Tibial nerve (tissue), 4 donors: ENCODE measurements at regions not wholly inside any gene's neighbourhood (a gene's known extent, or its start where the extent isn't known, plus 50 kb on each side); places are given as distances from the start of the nearest gene placed in this dataset.

Source experiments
- DNase-seq, 2 donors: peaks; one replicate each; pipeline ENCODE4 v3.0.0-alpha.2; 2019; ENCODE audit warnings: low spot score in 2 of 2
- H3K27ac ChIP-seq, 4 donors: fragments of 200-600 bp; sonication (generic) in 3 of 4; one replicate each; pipeline ENCODE4 v1.5.1; 2017 to 2019; ENCODE audit warnings: mild to moderate bottlenecking in 1 of 4
- H3K27me3 ChIP-seq, 2 donors: fragments of 200-600 bp; sonication (generic) in 1 of 2; one replicate each; pipeline versions ENCODE4 v1.5.1 to v1.6.0; 2017 to 2019
- H3K36me3 ChIP-seq, 3 donors: fragments of 200-600 bp; sonication (generic); one replicate each; pipeline ENCODE4 v1.5.1; 2018 to 2019
- H3K4me1 ChIP-seq, 4 donors: fragments of 200-600 bp; sonication (generic) in 3 of 4; one replicate each; pipeline ENCODE4 v1.5.1; 2017 to 2019
- H3K4me3 ChIP-seq, 4 donors: fragments of 200-600 bp; sonication (generic) in 3 of 4; one replicate each; pipeline ENCODE4 v1.5.1; 2017 to 2019; ENCODE audit warnings: mild to moderate bottlenecking in 1 of 4, moderate library complexity in 1 of 4
- H3K9me3 ChIP-seq, 4 donors: fragments of 200-600 bp; sonication (generic) in 3 of 4; one replicate each; pipeline ENCODE4 v1.5.1; 2017 to 2019
- CTCF ChIP-seq, 5 experiments: fragments of 200-600 bp in 3 of 5; fragments of 450-650 bp in 2 of 5; sonication (generic) in 3 of 5; IDR thresholded peaks; one replicate each; pipeline ENCODE4 v1.5.1; 2016 to 2019; ENCODE audit warnings: antibody characterized with exemption in 5 of 5, mild to moderate bottlenecking in 3 of 5, moderate library complexity in 2 of 5
- EP300 ChIP-seq, 2 donors: sonication (generic); formaldehyde crosslinking; IDR thresholded peaks; one replicate each; pipeline ENCODE4 v1.6.1; 2017; ENCODE audit warnings: antibody characterized with exemption in 2 of 2, mild to moderate bottlenecking in 1 of 2
- POLR2A ChIP-seq, 2 donors: fragments of 450-650 bp; IDR thresholded peaks; one replicate each; pipeline ENCODE4 v1.6.1; 2017; ENCODE audit warnings: antibody characterized with exemption in 2 of 2, mild to moderate bottlenecking in 2 of 2, moderate library complexity in 2 of 2
- WGBS, 2 donors: methylation state at CpG; one replicate each; pipeline ENCODE4 v1.1.5; 2018; 5-methylcytosine and 5-hydroxymethylcytosine counted together

DNA sequence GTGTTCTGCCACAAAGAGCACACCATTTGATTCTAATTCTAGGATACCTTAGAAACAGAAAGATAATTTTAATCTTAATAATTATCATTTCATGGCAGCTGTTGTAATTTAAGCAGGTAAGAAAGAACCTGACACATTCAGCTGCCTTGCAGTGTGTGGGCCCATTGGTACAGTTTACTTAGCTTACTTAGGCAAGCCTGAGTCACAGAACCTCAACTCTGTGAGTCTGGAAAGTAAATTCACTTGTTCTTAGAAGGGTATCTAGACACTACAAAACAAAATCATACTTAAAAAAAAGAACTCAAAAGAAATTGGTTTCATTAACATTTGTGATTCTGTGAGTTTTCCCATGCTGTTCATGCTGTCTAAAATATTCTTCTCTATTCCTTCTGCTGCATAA lies 956.3 kb upstream of the SLC39A10 start:
- DNase-seq = no peak
- no peak overlapping the region for H3K4me3 ChIP-seq
- no peaks in the 10 kb centered on the region for H3K9me3 ChIP-seq
- no peak overlapping the region for H3K27ac ChIP-seq
- no peaks in the 10 kb centered on the region for H3K4me1 ChIP-seq
- TF ChIP-seq CTCF (IDR thresholded peaks at IDR 0.05) (no peak), POLR2A (IDR thresholded peaks at IDR 0.05) (no peak), EP300 (IDR thresholded peaks at IDR 0.05) (no peak)
- H3K36me3 ChIP-seq = no peaks in the 10 kb centered on the region
- H3K27me3 ChIP-seq = no peaks in the 10 kb centered on the region

- 56 to 62% methylated on average over 3 of the region's 3 CpGs for WGBS, 2 donors
- Histone ChIP-seq H3K9me3 (no peaks in the 10 kb centered on the region), H3K36me3 (no peaks in the 10 kb centered on the region), H3K27me3 (no peaks in the 10 kb centered on the region), H3K4me3 (no peak overlapping the region), H3K4me1 (no peaks in the 10 kb centered on the region), H3K27ac (no peak overlapping the region)
- no peak for TF ChIP-seq POLR2A (IDR thresholded peaks at IDR 0.05)
- TF ChIP-seq EP300 (IDR thresholded peaks at IDR 0.05) = no peak
- no peak for TF ChIP-seq CTCF (IDR thresholded peaks at IDR 0.05)
- DNase-seq = no peak
Measured at GRCh38 chr2:194700116-194700515, 956.9 kb upstream of the SLC39A10 start.

DNA sequence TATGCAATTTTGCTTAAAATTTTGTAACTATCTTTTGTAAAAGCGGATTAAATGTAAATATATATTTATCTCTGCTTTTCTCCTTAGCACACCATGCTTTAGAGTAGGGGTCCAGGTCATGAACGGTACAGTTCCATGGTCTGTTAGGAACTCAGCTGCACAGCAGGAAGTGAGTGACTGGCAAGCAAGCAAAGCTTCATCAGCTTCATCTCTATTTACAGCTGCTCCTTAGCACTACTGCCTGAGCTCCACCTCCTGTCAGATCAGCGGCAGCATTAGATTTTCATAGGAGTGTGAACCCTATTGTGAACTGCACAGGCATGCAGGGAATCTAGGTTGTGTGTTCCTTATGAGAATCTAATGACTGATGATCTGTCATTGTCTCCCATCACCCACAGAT lies 959.0 kb upstream of the SLC39A10 start:
- Histone ChIP-seq H3K4me3 (no peak overlapping the region), H3K27me3 (no peaks in the 10 kb centered on the region), H3K9me3 (no peaks in the 10 kb centered on the region), H3K27ac (no peak overlapping the region), H3K36me3 (no peaks in the 10 kb centered on the region), H3K4me1 (no peaks in the 10 kb centered on the region)
- no peak for TF ChIP-seq EP300 (IDR thresholded peaks at IDR 0.05)
- WGBS, 2 donors = 48 to 64% methylated on average over 3 of the region's 3 CpGs
- DNase-seq = no peak

GRCh38 chr2:194697439-194697838 lies 959.6 kb upstream of the SLC39A10 start:
- no peak for TF ChIP-seq CTCF (IDR thresholded peaks at IDR 0.05)
- TF ChIP-seq POLR2A (IDR thresholded peaks at IDR 0.05) = no peak
- TF ChIP-seq EP300 (IDR thresholded peaks at IDR 0.05) = no peak
- H3K27ac ChIP-seq = no peak overlapping the region

DNA sequence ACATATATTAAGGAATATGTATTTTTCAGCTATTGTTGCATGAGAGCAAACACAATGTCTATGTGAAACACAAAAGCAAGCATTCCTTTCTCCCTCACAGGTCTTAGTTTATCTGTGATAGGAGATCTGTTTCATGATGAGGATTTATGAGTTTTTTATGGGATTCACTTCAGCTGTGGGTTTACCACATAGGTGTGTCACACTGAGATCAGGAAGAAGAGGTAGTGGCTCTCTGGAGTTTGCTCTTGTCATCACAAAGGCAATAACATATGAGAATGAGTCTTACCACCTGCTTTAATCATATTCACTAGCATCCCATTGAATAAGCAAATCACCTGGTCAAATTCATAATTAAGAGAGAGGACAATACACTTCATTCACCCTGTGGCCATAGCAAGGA lies 960.3 kb upstream of the SLC39A10 start:
- H3K9me3 ChIP-seq = no peaks in the 10 kb centered on the region
- no peak overlapping the region for H3K27ac ChIP-seq
- no peak for TF ChIP-seq CTCF (IDR thresholded peaks at IDR 0.05)
- TF ChIP-seq EP300 (IDR thresholded peaks at IDR 0.05) = no peak
- TF ChIP-seq POLR2A (IDR thresholded peaks at IDR 0.05) = no peak
- no peaks in the 10 kb centered on the region for H3K36me3 ChIP-seq
- no peaks in the 10 kb centered on the region for H3K4me1 ChIP-seq
- no peak overlapping the region for H3K4me3 ChIP-seq
- no peaks in the 10 kb centered on the region for H3K27me3 ChIP-seq
- DNase-seq = no peak

More at GRCh38 chr2:194697439-194697838, 959.6 kb upstream of the SLC39A10 start:
- Histone ChIP-seq H3K4me3 (no peak overlapping the region), H3K9me3 (no peaks in the 10 kb centered on the region), H3K36me3 (no peaks in the 10 kb centered on the region), H3K27me3 (no peaks in the 10 kb centered on the region), H3K4me1 (no peaks in the 10 kb centered on the region)
- DNase-seq = no peak

DNA sequence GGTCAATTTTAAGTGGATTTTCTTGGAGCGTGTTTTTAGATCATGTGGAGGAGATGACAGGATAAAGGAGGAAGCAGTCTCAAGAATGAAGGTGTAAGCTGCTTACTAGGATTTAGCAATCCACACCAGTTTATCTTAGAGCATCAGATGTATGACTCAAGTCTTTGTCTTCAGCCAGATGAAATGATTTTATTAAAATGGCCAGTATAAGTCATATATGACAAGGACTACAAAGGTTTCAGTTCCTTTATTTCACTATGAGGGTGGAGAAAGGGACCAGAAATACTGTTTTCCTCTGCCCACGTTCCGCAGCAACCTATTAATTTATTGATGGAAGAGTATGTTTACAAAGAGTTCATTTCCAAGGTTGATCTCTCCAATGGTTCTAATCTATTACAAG lies 970.5 kb upstream of the SLC39A10 start:
- no peaks in the 10 kb centered on the region for H3K9me3 ChIP-seq
- no peaks in the 10 kb centered on the region for H3K27me3 ChIP-seq
- no peaks in the 10 kb centered on the region for H3K36me3 ChIP-seq
- H3K27ac ChIP-seq = no peak overlapping the region
- WGBS, 2 donors = 82 to 83% methylated on average over 3 of the region's 3 CpGs
- H3K4me3 ChIP-seq = no peak overlapping the region
- TF ChIP-seq EP300 (IDR thresholded peaks at IDR 0.05) (no peak), CTCF (IDR thresholded peaks at IDR 0.05) (no peak), POLR2A (IDR thresholded peaks at IDR 0.05) (no peak)
- no peaks in the 10 kb centered on the region for H3K4me1 ChIP-seq
- no peak for DNase-seq
